DMS 273 (cell line): ENCODE measurements at regions not wholly inside any gene's neighbourhood (a gene's known extent, or its start where the extent isn't known, plus 50 kb on each side); places are given as distances from the start of the nearest gene placed in this dataset.
A peak's percentile ranks its signal among the peaks of the same experiment; 100 is the strongest.

Experiments used
- DNase-seq: peaks from one replicate; lab custom pipeline; 2025; ENCODE audit not compliant: unreplicated experiment; lab: John Stamatoyannopoulos, UW

- no peak for DNase-seq
These were observed 135.1 kb downstream of the ID4 start for GRCh38 chr6:19972221-19972620.

GRCh38 chr6:19976411-19977129, 139.4 kb downstream of the ID4 start:
- DNase-seq, result no peak

GRCh38 chr6:19979059-19979458, 141.9 kb downstream of the ID4 start:
- no peak for DNase-seq

- DNase-seq, result no peak
These were observed 142.8 kb downstream of the ID4 start for GRCh38 chr6:19979986-19980385.

- DNase-seq, result no peak
These were observed 146.2 kb downstream of the ID4 start for GRCh38 chr6:19983374-19983773.

GRCh38 chr6:19986691-19987438, 149.7 kb downstream of the ID4 start:
- DNase-seq, result no peak

- peak; percentile 19 for DNase-seq
These were observed 151.4 kb downstream of the ID4 start for GRCh38 chr6:19988555-19988954.

- no peak for DNase-seq
These were observed 154.0 kb downstream of the ID4 start for GRCh38 chr6:19991176-19991575.

- no peak for DNase-seq
These were observed 157.7 kb downstream of the ID4 start for GRCh38 chr6:19994909-19995308.

GRCh38 chr6:19995575-19996257, 158.5 kb downstream of the ID4 start:
- peak; percentile 35 for DNase-seq

GRCh38 chr6:19997104-19997503, 159.9 kb downstream of the ID4 start:
- DNase-seq, result no peak

- no peak for DNase-seq
These were observed 161.4 kb downstream of the ID4 start for GRCh38 chr6:19998541-19998940.

- peak; percentile 49 for DNase-seq
These were observed 162.4 kb downstream of the ID4 start for GRCh38 chr6:19999319-20000191.

- peak; percentile 71 for DNase-seq
These were observed 164.1 kb downstream of the ID4 start for GRCh38 chr6:20001286-20001685.

- DNase-seq, result no peak
These were observed 168.9 kb downstream of the ID4 start for GRCh38 chr6:20006037-20006436.

- DNase-seq, result no peak
These were observed 171.0 kb downstream of the ID4 start for GRCh38 chr6:20008131-20008530.

- DNase-seq, result no peak
These were observed 176.1 kb downstream of the ID4 start for GRCh38 chr6:20013066-20013861.

GRCh38 chr6:20014508-20014907, 177.3 kb downstream of the ID4 start:
- DNase-seq, result no peak

GRCh38 chr6:20020526-20020925, 183.4 kb downstream of the ID4 start:
- DNase-seq, result no peak

GRCh38 chr6:20021795-20022194, 184.6 kb downstream of the ID4 start:
- no peak for DNase-seq
